Endothelial cell of umbilical vein (primary cell): ENCODE measurements at regions not wholly inside any gene's neighbourhood (a gene's known extent, or its start where the extent isn't known, plus 50 kb on each side); places are given as distances from the start of the nearest gene placed in this dataset.

Source experiments
- BruUV-seq: library from RNA; stranded (reverse); fragments of 400-500 nt; replicated peaks from 2 replicates; lab custom pipeline; 2021; lab: Mats Ljungman, UMichigan
- CTCF ChIA-PET: fragments of 300-600, 350-600 bp; sonication (Branson Sonifier 250); formaldehyde crosslinking; loops from one replicate; lab custom pipeline; 2021; ENCODE audit warnings: antibody characterized with exemption, inconsistent platforms; lab: Charles Lee
- POLR2A ChIA-PET: fragments of 300-600, 350-600 bp; sonication (Branson Sonifier 250); formaldehyde crosslinking; loops from one replicate; lab custom pipeline; 2021; ENCODE audit warnings: antibody characterized with exemption, inconsistent platforms; lab: Charles Lee
- DNase-seq: peaks from one replicate; pipeline ENCODE4 v3.0.0-alpha.2; 2011; ENCODE audit warnings: low read depth, low spot score
- FAIRE-seq: peaks from 2 replicates; lab custom pipeline; 2011; peaks lifted over from hg19 to GRCh38; lab: Jason Lieb, UNC
- H2AFZ ChIP-seq: 2 replicates; pipeline ENCODE4 v1.6.0; 2012; ENCODE audit warnings: low read depth, low read length, control low read depth, inconsistent platforms
- H3K27ac ChIP-seq: 2 replicates; pipeline ENCODE4 v1.5.1; 2011; ENCODE audit warnings: low read depth, mild to moderate bottlenecking, control low read depth, low read length, moderate library complexity; ENCODE audit not compliant: insufficient read depth
- H3K27me3 ChIP-seq, 2 experiments: 2 replicates each; pipeline versions ENCODE4 v1.6.0 to v1.6.1; 2011; ENCODE audit warnings: low read length in 2 of 2, mixed read lengths in 1 of 2; ENCODE audit not compliant: control insufficient read depth in 2 of 2, insufficient read depth in 2 of 2
- H3K36me3 ChIP-seq, 2 experiments: 2 replicates in 1 of 2; 3 replicates in 1 of 2; pipeline ENCODE4 v1.5.1; 2011; ENCODE audit warnings: low read length in 2 of 2, mild to moderate bottlenecking in 1 of 2, moderate library complexity in 1 of 2; ENCODE audit not compliant: control insufficient read depth in 2 of 2, insufficient read depth in 2 of 2; ENCODE audit errors: extremely low read depth in 1 of 2
- H3K4me1 ChIP-seq: 3 replicates; pipeline ENCODE4 v1.5.1; 2011; ENCODE audit warnings: mild to moderate bottlenecking, low read length; ENCODE audit not compliant: control insufficient read depth, insufficient read depth; ENCODE audit errors: extremely low read depth
- H3K4me2 ChIP-seq: 2 replicates; pipeline ENCODE4 v1.6.1; 2011; ENCODE audit warnings: low read length, control low read depth, mixed read lengths; ENCODE audit not compliant: insufficient read depth
- H3K4me3 ChIP-seq, 3 experiments: fragments of 200-600 bp in 1 of 3; sonication (generic), shearing (Covaris generic) in 1 of 3; replicated peaks in 1 of 3; 2 replicates each; pipeline ENCODE4 v1.5.1; 2011 to 2016; ENCODE audit warnings: control low read depth in 3 of 3, low read length in 3 of 3, mild to moderate bottlenecking in 2 of 3, inconsistent platforms in 1 of 3, low read depth in 1 of 3, moderate library complexity in 1 of 3; ENCODE audit not compliant: insufficient read depth in 1 of 3
- H3K79me2 ChIP-seq: 2 replicates; pipeline ENCODE4 v1.6.0; 2012; ENCODE audit warnings: low read length, inconsistent platforms; ENCODE audit not compliant: control insufficient read depth, insufficient read depth
- H3K9ac ChIP-seq: replicated peaks from 2 replicates; pipeline ENCODE3; 2011; ENCODE audit warnings: low read length, control low read depth; ENCODE audit not compliant: insufficient read depth; ENCODE audit errors: extremely low read depth
- H3K9me1 ChIP-seq: replicated peaks from 3 replicates; pipeline ENCODE4 v1.6.0; 2011; ENCODE audit warnings: mild to moderate bottlenecking, low read length; ENCODE audit not compliant: control insufficient read depth, insufficient read depth; ENCODE audit errors: extremely low read depth
- H3K9me3 ChIP-seq: replicated peaks from 2 replicates; pipeline ENCODE4 v1.5.1; 2012; ENCODE audit warnings: low read length, inconsistent platforms; ENCODE audit not compliant: control insufficient read depth, insufficient read depth
- H4K20me1 ChIP-seq: replicated peaks from 2 replicates; pipeline ENCODE3; 2011; ENCODE audit warnings: mild to moderate bottlenecking, low read length; ENCODE audit not compliant: control insufficient read depth, insufficient read depth; ENCODE audit errors: extremely low read depth
- EZH2 ChIP-seq: IDR thresholded peaks from 2 replicates; pipeline ENCODE4 v1.6.1; 2012; ENCODE audit warnings: borderline replicate concordance, low read depth, mild to moderate bottlenecking, moderate library complexity, low read length, inconsistent platforms; ENCODE audit not compliant: severe bottlenecking
- FOS ChIP-seq: IDR thresholded peaks from 2 replicates; pipeline ENCODE4 v1.6.1; 2011; ENCODE audit warnings: mild to moderate bottlenecking, low read length, moderate library complexity, borderline replicate concordance; ENCODE audit not compliant: insufficient read depth
- GATA2 ChIP-seq: IDR thresholded peaks from 2 replicates; pipeline ENCODE4 v1.7.0; 2011; ENCODE audit warnings: low read depth, mild to moderate bottlenecking, moderate library complexity, mixed read lengths, low read length; ENCODE audit not compliant: insufficient read length, insufficient read depth
- JUN ChIP-seq: IDR thresholded peaks from 2 replicates; pipeline ENCODE4 v1.6.1; 2011; ENCODE audit warnings: borderline replicate concordance, low read depth; ENCODE audit not compliant: insufficient read length, insufficient read depth
- MYC ChIP-seq: IDR thresholded peaks from one replicate; pipeline ENCODE4 v1.6.1; 2011; ENCODE audit warnings: mild to moderate bottlenecking, low read depth, low read length
- POLR2A ChIP-seq: IDR thresholded peaks from 2 replicates; pipeline ENCODE4 v1.6.1; 2012; ENCODE audit warnings: low read depth, mild to moderate bottlenecking, control low read depth, low read length
- POLR2AphosphoS5 ChIP-seq: IDR thresholded peaks from 2 replicates; pipeline ENCODE4 v1.6.1; 2012; ENCODE audit warnings: low read depth, mild to moderate bottlenecking, control low read depth, low read length, moderate library complexity; ENCODE audit not compliant: insufficient read depth
- dilution Hi-C: fragments of 300-500 bp; cut with MboI; formaldehyde crosslinking; loops from one replicate; pipeline ENCODE4 v1.15.0; 2019; ENCODE audit warnings: low sequenced_read_pairs; ENCODE audit not compliant: extremely low pct_ligation_motif_present
- intact Hi-C: fragments of 100-400 bp; cut with micrococcal nuclease; formaldehyde crosslinking; loops from one replicate; pipeline ENCODE4 v1.10.0; 2022
- TF ChIP-seq, protein P1 (sequence below): IDR thresholded peaks from 2 replicates; pipeline ENCODE4 v1.6.1; 2011; ENCODE audit not compliant: insufficient read depth, insufficient read length
- TF ChIP-seq, protein P2 (sequence below), 2 donors: IDR thresholded peaks; 1 replicate in 1 of 2; 2 replicates in 1 of 2; pipeline ENCODE4 v1.5.1; 2011; ENCODE audit warnings: low read length in 2 of 2, mild to moderate bottlenecking in 2 of 2, moderate library complexity in 2 of 2, control low read depth in 1 of 2, inconsistent platforms in 1 of 2, low read depth in 1 of 2; ENCODE audit not compliant: insufficient read depth in 1 of 2; ENCODE audit errors: extremely low read depth in 1 of 2

DNA sequence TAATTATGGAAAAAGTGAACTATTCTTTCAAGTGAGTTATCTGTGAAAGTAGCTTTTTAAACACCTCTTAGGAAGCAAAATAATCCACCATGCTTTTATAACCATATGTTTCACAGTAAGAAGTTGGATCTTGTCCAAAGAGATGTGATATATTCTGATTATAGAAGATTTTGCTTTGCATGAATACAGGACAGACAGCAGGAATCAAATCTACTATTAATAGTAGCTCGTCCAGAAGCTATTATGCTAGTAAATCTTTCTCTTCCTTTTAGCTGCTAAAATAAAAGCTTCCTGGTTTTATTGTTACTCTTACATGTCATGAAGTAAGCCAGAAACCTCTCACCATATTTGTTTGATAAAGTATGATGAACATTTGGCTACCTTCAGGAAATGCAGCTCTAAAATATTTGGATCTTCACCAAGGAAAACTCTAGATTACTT is 257.0 kb downstream of the IPO8 start:
- FAIRE-seq = no peak
- no peak overlapping the region for H3K9ac ChIP-seq

More for the DNA sequence above, 257.0 kb downstream of the IPO8 start:
- BruUV-seq = no TSS peak
- TF ChIP-seq FOS (no peak), MYC (no peak), GATA2 (no peak), POLR2AphosphoS5 (no peak), JUN (no peak), EZH2 (no peak), POLR2A (no peak)
- TF ChIP-seq, protein P1, sequence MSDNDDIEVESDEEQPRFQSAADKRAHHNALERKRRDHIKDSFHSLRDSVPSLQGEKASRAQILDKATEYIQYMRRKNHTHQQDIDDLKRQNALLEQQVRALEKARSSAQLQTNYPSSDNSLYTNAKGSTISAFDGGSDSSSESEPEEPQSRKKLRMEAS = no peak
- TF ChIP-seq, protein P2, sequence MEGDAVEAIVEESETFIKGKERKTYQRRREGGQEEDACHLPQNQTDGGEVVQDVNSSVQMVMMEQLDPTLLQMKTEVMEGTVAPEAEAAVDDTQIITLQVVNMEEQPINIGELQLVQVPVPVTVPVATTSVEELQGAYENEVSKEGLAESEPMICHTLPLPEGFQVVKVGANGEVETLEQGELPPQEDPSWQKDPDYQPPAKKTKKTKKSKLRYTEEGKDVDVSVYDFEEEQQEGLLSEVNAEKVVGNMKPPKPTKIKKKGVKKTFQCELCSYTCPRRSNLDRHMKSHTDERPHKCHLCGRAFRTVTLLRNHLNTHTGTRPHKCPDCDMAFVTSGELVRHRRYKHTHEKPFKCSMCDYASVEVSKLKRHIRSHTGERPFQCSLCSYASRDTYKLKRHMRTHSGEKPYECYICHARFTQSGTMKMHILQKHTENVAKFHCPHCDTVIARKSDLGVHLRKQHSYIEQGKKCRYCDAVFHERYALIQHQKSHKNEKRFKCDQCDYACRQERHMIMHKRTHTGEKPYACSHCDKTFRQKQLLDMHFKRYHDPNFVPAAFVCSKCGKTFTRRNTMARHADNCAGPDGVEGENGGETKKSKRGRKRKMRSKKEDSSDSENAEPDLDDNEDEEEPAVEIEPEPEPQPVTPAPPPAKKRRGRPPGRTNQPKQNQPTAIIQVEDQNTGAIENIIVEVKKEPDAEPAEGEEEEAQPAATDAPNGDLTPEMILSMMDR (IDR thresholded peaks at IDR 0.05; ENCODE audit: extremely low read depth in 1 of 2, insufficient read depth in 1 of 2, low read depth in 1 of 2, low read length in 2 of 2) = no peak
- Histone ChIP-seq H3K36me3 (no peaks in the 10 kb centered on the region), H3K9me1 (no peaks in the 10 kb centered on the region), H3K27ac (no peak overlapping the region), H3K4me3 (no peak overlapping the region), H3K27me3 (peaks cover 1 to 3% of the 10 kb centered on the region in 2 experiments), H3K4me1 (no peaks in the 10 kb centered on the region), H3K9me3 (no peaks in the 10 kb centered on the region), H4K20me1 (no peaks in the 10 kb centered on the region), H2AFZ (no peak overlapping the region), H3K4me2 (no peak overlapping the region), H3K79me2 (no peaks in the 10 kb centered on the region)
- dilution Hi-C loops (no loop called here), intact Hi-C loops (no loop called here)
- POLR2A ChIA-PET = interaction anchor here (0.7 kb wide), 1 partner anchor 336 kb away, joined by 4 read pairs; no protein-coding TSS in a partner anchor
- CTCF ChIA-PET = interaction anchor here (1.0 kb wide), 1 partner anchor 19 kb away, joined by 8 read pairs; no protein-coding TSS in a partner anchor
- DNase-seq = no peak
